ENCODE measurements at regions not wholly inside any gene's neighbourhood (a gene's known extent, or its start where the extent isn't known, plus 50 kb on each side); places are given as distances from the start of the nearest gene placed in this dataset.

DNA sequence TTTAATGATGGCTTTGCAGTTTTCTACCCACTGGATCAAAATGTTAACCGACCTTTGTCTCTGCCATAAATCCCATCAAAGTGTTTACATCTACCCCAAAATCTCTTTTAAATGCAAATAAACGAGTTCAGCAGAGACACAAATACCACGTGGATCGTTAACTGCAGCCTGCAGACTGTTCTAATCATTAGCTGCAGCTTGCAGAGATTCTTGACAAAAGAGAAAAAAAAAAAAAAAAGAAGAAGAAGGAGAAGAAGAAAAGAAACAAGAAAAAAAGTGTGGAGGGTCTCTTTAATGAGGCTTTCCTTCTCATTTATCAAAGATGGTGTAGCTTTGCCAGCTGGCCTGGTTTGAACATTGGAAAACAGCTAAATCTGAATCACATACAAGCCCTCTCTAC lies 275.7 kb downstream of the NEDD1 start:
- no peak for DNase-seq

DNA sequence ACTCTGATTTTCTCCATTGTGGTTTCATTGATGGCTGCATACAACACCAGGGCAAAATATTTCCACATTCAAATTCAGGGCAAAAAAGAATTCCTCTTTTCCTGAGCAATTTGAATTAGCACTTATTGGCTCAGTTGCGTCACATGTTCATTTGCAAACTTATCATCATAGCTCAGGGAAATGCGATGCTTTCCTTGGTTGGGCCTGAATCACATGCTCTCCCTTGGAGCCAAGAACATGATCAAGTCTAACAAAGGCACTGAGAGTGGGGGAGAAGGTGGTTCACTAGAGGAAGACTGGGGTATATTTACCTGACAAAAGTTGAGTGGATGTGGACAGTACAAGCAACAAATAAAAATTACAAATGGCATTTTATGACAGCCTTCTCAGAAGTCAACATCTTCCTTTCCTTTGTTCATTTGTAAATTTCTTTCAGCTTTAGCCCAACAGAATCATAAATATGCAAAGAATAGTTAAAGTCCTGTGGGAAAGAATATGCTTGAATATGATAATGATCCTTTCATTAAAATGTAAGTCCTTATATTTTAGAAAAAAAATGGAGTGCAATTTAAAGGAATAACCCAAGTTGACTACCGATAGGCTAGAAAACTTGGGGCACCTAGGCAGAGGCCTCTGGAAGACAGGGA lies 277.2 kb downstream of the NEDD1 start:
- DNase-seq: no peak

DNA sequence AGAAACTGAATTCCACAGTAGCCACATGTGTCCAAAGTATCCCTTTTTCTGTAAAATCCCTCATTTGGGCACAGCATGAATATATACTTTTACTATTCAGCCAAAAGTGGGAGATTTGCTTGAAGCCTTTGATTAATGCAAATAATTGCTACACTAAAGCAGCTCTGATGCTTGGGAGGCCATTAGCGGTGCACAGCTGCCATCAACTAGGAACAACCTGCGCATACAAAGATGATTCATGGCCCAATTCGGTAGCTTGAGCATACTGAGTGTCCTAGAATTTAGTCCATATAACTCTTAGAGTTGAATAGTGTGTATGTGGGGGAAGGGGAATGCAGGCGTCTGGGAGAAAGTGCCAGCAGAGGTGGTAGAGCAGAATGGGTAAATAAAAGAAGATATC lies 277.0 kb upstream of the RMST start:
- DNase-seq: no peak

DNA sequence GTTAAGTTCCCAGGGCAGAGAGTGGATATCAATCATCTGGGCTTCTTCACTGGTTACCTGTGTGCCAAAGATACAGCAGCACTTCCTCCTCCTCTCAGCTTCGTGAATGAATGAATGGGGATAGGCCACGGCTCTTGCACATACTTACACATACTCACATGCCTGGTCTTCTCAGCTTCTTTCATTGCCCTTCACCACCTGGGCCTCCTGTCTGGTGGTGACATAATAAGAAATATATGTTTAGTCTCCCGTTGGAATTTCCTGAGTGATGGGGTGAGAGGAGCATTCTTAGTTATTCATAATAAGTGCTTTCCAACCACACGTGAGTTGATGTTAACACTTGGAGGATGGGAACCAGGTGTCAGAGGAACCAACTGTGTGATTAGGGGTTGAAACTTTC lies 268.1 kb upstream of the RMST start:
- DNase-seq: no peak

DNA sequence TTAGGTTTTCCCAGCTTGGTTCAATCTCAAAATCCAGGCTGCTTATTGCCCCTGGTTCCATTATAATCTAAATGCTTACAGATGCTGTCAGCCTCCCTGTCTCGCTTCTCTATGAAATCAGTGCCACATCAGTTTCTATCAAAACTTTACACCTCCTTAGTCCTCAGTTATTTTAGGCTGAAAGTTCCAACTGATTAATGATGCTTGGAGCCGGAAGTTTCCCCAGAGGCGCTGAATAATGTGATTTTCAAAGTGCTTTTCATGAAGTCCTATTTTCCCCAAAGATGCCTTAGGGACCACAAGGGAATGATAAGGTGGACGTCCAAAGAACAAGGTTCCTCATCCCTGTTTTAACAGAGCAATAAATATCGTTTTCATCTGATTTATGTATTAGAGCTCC lies 262.4 kb upstream of the RMST start:
- no peak for DNase-seq

DNA sequence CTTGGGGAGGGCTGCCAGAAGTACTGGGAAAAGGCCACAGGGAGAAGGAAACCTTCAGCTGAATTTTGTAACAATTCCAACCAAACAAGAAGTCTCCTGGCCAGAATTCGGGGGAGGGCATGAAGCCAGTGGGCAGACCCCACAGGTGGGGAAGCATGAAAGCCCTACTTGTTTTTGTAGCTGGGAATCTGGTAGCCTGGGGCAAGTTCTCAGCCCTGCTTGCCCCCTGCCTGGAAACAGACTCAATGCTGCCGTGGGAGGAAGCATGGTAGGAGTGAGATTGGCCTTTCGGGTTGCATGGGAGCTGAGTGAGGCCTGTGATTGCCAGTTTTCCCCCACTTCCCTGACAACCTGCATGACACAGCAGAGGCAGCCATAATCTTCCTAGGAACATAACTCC lies 259.2 kb upstream of the RMST start:
- no peak for DNase-seq

DNA sequence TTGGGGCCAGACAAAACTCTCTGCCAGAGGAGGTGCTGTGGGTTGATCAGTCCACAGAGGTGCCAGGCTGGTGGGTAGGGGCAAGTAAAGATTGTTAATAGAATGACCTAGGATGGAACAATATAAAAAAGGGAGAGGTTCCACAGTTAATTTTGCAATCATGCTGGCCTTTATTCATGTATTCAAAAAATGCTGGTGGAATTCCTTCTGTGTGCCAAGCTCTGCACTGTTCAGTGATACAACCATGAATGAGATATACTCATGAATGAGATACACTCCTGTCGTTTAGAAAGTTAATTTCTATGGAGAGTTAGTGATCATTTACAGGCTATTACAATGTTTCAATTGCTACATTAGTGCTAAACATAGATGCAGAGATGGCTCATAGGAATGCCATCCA lies 252.6 kb upstream of the RMST start:
- DNase-seq: no peak

DNA sequence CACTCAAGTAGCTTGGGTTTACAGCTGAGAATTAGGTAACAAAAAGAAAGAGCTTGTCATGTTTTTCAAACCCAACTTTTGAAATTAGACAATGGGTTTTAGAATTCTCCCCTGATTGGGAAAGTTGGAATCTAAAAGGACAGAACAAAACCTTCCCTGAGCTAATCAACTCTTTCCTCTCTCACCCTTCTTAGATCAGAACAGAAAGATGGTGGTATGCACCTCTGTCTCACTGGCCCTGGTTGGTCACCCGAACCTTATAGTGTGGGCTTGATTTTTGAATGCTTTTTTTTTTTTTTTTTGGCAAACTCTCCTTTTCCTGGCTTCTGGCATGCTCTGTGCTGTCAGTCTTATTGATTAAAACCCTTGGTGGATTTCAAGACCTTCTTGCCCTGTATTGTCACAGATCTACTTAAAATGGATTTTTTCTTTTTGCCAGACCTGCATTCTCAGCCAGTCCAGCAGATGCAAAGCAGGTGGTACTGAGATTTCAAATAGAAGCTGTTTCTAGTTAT lies 251.1 kb upstream of the RMST start:
- no peak for DNase-seq

DNA sequence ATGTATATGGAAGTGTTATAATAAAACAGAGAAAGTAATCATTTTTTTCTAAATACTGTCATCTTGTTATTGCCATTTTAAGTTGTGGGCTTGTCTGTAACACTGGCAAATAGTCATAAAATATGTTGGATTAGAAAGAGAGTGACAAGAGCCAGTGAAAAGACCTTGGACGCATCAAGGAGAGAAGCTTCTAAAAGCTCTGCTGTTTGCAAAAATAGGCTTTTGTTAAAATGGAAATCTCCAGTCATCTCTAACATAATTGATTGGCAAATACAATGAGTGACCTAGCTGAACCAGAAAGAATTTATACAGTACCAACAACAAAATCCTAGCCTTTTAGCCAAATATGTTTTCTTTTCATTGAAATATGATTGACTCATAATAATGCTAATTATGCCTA lies 245.8 kb upstream of the RMST start:
- DNase-seq: no peak

DNA sequence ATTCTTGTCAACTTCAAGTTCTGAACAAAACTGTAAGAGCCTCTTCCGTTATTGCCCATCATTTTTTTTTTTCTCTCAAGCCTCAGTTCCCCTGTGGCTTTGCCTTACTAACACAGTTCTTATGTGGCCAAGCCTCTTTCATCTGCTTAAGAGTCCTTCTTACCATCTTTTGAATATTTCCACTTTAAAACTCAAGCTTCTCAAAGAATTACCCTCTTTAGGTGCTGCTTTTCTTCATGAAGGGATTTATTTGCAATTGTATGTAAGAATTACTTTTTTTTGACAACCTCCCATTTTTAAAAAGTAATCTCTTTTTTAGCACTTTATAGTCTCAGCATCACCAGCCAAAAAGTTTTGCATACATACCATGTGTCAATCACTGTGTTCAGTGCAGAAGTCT lies 240.2 kb upstream of the RMST start:
- no peak for DNase-seq

DNA sequence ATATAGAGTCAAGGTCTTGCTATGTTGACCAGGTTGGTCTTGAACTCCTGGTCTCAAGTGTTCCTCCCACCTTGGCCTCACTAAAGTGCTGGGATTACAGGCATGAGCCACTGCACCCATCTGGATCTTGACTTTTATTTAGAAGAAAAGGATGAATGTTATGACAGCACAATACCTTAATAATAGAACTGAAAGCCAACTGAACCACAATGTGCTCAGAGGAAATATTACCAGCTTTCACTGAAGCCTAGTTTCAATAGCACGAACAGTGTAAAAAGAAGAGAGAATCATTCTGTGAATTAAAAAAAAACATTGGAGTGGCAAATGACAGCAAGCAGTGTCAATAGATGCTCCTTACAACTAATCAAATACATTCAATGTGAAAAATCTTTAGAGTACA lies 239.2 kb upstream of the RMST start:
- no peak for DNase-seq

DNA sequence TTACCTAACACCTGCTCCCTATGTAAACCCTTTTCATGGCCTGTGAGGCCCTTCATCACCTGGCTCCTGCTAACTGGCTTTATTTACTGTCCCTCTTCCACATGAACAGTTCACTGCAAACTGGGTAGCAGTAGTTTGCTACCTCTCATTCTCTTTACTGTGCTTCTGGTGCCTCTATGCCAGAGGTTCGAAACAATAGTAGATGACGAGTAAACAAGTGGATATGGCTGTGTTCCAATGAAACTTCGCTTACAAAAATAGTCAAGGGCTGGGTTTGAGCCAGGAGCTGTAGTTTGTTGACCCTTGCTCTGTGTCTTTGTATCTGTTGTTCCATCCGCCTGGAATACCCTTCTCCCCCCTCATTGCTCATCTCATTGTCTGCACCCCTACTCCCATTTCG lies 233.6 kb upstream of the RMST start:
- no peak for DNase-seq

DNA sequence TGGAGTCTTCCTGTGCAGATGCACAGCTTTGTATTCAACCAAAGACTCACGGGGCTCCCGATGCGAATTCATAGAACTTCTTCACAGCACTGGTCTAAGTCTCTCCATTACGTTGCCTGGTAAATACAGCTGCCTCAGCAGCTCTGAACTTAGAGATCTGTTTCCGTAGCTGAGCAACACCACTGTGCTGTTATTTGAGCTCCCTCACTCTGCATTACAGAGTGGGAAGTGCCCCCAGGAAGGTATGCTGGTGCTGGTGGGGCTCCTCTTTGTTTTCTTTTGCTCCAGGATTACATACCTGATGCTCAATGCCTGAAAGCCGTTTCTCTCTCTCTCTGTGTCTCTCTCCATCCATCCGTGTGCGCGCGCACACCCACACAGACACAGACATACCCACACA lies 227.5 kb upstream of the RMST start:
- DNase-seq: no peak

DNA sequence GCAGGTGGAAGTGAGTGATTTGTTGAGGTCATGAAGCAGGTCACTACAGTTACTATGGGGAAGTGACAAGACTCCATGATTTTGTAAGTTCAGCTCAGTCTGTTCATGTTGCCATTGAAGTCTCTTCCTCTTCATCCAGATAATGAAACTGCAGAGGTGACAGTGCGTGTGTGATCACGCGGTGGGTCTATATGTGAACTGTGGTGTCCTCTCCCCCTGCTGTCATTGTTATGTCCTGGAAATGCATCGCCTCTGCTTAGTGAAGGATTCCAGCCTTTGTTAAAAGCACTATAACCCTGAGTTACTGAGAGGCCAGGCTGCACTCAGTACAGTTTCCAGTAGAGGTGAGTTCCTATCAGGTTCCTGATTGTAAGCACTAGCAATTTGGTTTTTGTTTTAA lies 216.2 kb upstream of the RMST start:
- DNase-seq: no peak

DNA sequence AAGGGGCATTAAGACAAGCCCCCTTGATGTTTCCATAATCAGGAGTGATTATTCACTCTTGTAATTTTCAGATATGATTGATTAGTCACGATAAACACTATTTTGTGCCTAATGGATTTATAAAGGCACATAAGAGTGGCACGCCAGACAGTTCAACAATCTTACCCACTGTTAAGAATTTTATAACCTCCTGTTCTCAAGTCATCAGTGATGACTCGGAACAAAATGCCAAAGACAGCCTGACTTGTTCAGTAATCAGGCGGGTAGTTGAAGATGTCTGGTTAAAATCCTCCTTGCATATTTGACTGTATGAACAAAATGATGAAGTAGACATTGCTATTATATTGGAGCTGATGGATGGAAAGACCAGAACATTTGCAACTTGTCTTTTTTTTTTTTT lies 212.1 kb upstream of the RMST start:
- DNase-seq: no peak

DNA sequence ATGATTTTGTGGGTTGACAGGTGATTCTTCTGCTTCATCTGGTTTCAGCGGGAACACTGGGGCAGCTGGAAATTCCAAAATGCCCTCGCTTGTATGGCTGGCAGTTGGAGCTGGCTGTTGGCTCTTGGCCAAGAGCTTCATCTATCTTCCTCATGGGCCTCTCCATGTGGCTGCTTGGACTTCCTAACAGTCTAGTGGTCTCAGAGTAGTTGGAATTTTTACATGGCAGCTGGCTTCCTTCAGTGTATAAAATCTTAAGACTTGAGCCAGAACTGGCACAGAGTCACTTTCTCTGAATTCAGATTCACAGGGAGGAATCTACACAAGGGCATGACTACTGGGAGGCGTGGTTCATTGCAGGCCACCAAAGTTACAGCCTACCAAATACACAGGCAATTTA lies 204.9 kb upstream of the RMST start:
- DNase-seq: no peak

DNA sequence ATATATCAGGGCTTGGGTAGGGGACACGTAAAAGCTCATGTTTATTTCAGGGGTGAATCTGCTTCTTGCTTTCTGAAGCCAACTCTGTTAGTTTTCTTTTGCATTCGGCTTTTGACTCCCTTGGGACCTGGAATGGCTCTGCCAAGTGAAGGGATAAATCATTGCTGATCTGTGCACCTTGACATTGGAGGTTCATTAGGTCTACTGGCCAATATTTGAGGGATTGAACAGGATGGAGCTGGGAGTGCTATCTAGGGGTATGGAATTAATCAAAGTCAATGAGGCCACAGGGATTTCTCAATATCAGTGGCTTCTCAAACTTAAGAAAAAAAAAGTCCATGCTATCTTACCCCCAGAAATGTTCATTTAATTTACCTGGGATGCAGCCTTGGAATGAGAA lies 203.5 kb upstream of the RMST start:
- DNase-seq: no peak

DNA sequence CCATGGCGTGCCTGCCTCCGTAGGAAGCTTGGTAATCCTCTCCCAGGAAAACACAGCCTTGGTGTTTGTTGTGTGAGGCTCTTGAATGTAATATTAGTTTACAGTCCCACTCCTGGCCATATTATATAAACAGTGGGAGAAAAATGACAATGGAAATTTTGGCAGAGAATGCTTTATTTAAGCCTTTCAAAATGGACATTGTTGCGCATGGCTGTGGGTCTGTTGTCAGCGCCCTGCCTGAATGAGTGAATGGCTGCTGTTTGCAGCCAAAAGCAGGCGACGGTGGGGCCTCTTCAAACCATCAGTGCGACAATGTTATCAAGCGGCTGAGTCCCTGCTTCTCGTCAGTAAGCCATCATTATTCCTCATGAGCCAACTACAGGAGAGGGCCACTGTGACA lies 201.8 kb upstream of the RMST start:
- DNase-seq: no peak

DNA sequence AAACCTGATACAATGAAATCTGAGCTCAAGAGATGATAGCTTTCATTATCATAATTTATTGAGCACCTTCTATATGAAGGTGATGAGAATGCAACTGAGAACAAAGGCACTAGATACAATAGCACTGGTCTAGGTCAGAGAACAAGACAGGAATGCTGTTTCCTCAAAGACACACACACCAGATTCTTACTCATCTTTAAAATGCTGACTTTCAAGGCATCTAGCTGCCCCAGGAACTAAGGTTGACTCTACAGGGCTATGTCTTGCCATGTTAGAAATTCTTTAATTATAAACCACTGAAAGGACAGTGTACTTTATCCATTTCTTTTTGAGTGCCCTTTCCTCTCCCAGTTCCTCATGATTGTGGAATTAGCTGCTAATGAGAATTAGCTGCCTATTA lies 195.4 kb upstream of the RMST start:
- DNase-seq: no peak

DNA sequence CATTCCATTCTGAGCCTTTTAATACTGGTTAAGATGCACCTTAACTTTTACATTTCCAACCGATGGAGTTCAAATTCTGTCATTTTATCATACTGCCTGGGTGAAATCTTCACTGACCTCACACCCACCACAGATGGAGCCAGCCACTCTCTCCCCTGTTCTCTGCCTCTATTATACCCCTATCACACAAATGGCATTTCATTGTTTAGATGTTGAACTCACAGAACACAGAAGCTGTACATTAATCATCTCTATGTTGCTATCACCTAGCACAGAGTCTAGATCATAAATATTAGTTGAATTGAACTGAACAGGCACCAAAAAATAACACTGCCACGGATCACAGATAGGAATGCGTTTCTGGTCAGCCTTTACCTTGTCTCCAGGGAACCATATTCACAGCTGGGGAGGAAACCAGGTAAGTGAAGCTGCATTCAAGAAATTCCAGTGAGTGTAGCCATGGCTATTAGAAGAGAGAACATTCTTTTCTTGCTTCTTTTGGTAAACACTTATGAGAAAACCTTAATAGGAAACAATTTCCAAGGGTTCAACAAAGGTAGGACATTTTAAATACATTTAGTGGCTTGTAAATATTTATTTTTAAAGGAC lies 194.9 kb upstream of the RMST start:
- DNase-seq: no peak

DNA sequence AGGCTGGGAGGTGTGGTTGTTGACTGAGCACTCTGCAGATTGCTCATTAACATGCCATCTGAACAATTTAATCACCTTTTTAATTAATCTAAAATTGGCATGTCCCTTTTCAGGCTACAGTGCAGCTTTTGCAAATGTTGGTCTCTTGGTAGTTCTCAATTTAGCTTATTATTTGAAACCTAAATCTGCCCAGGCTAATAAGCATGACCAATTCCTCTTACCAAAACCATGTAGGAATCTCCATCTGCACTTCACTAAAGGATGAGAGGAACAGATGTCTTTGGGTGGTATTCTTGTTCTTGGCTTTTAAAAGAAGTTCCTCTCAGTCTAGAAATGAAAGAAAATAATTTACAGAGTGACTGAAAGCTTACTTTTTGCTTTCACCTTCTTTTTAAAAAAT lies 190.1 kb upstream of the RMST start:
- no peak for DNase-seq

DNA sequence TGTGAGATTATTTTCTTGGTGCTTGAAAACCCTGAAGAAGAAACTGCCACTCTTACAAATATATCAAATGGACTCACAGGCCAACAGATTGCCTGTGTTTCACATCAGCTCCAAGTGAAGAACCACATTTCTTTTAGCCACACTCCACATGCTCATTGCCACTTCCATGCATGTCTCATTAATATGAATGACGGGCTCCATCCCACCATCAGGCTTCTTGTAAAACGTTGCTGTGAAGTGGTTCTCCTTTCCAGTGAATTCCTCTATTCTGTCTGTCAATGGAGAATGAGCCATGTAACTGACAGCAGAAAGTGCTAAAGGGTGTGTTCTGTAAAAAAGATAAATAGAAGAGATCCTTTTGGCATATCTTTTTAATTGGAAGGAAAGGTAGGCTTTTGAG lies 188.2 kb upstream of the RMST start:
- DNase-seq: no peak

DNA sequence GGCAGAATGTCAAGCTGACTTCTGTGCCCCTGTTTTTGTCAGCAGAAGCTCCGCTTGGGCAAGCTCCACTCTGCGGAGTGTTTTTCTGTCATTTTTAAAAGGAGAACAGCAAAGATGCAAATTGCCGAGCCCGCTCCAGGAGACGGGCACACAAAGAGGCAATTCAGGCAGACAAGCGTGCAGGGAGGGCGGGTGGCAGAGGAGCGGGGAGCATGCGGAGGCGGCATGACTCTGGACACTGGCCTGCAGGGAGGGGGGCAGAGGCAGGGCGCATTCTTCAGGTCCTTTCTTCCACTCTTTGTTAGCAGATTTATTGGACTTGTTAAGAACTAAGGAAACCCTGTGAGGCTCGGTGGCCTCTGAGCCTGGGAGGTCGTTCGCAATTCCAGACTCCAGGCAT lies 187.3 kb upstream of the RMST start:
- DNase-seq: no peak

DNA sequence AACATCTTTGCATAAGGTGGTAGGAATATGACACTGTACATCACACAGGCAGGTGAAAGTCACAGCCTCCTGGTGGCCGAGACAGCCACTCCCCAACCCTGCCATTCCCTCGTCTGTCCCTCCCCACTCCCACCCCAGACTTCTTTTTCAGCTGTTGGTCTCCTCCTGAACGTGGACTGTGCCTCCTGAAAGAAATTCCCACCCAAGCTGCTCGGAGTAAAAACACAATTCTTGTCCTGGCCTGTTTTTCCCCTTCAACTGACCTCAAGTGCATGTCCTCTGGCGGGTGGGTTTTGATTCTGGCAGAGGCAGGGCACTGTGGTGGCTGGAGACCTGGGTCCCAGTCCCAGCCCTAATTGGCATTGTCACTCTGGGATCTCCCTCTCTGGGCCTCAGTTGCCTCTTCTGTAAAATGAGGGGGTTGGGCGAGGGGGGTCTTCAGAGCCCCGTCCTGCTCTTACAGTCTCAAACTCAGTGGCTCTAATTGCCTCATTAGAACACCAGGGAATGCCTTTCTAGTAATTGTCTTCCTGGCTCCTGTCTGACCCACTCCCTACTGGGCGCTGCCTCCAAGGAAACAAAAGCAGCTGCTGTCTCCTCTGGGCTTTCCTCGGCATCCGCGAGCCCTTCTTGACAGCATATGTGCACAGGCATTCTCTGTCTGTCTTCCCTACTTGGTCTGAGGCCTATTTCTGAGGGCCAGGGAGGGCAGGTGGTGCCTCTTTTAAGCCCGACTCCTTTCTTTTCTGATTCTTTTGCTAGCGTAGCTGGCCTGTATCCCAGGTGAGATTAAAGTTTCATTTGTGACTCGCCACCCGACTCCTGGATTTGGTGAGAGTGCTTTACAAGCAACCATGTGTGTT lies 186.6 kb upstream of the RMST start:
- DNase-seq: no peak
